CD4-positive, alpha-beta T cell (primary cell): ENCODE measurements at regions not wholly inside any gene's neighbourhood (a gene's known extent, or its start where the extent isn't known, plus 50 kb on each side); places are given as distances from the start of the nearest gene placed in this dataset.

ENCODE experiments used
- ATAC-seq: fragments of 200-7000 bp; cut with Tn5 transposase; one replicate; pipeline ENCODE4 v1.10.0; 2022; ENCODE audit warnings: mild to moderate bottlenecking; ENCODE audit not compliant: poor library complexity
- CTCF ChIA-PET: fragments of 350-600 bp; sonication (Branson Sonifier 250); formaldehyde crosslinking; loops from one replicate; lab custom pipeline; 2021; ENCODE audit warnings: antibody characterized with exemption, inconsistent platforms; lab: Charles Lee
- POLR2A ChIA-PET: fragments of 350-600 bp; sonication (Branson Sonifier 250); formaldehyde crosslinking; loops from one replicate; lab custom pipeline; 2021; ENCODE audit warnings: antibody characterized with exemption, inconsistent platforms; lab: Charles Lee
- DNase-seq, 14 experiments: peaks; one replicate each; pipeline ENCODE4 v3.0.0-alpha.2; 2013 to 2020; ENCODE audit warnings: mixed read lengths in 2 of 14
- H3K27ac ChIP-seq, 2 donors: one replicate each; pipeline versions ENCODE4 v1.5.1 to v1.7.0; 2013; ENCODE audit warnings: low read length in 2 of 2, low read depth in 1 of 2, mild to moderate bottlenecking in 1 of 2
- H3K27me3 ChIP-seq, 2 experiments: 1 replicate in 1 of 2; 2 replicates in 1 of 2; pipeline versions ENCODE4 v1.6.1 to v1.7.0; 2013; ENCODE audit warnings: low read length in 2 of 2, control low read depth in 1 of 2, mild to moderate bottlenecking in 1 of 2, moderate library complexity in 1 of 2; ENCODE audit not compliant: insufficient read depth in 2 of 2, control insufficient read depth in 1 of 2
- H3K36me3 ChIP-seq: one replicate; pipeline ENCODE4 v1.6.1; 2013; ENCODE audit warnings: low read length, control low read depth; ENCODE audit not compliant: insufficient read depth
- H3K4me1 ChIP-seq: one replicate; pipeline ENCODE4 v1.6.1; 2013; ENCODE audit warnings: low read length, control low read depth; ENCODE audit not compliant: insufficient read depth
- H3K4me3 ChIP-seq: one replicate; pipeline ENCODE4 v1.5.1; 2013; ENCODE audit warnings: mild to moderate bottlenecking, low read length, moderate library complexity
- H3K9me3 ChIP-seq, 2 experiments: 1 replicate in 1 of 2; 2 replicates in 1 of 2; pipeline versions ENCODE4 v1.6.1 to v1.7.0; 2013; ENCODE audit warnings: low read length in 2 of 2, mild to moderate bottlenecking in 2 of 2, control low read depth in 1 of 2, moderate library complexity in 1 of 2; ENCODE audit not compliant: control insufficient read depth in 1 of 2, insufficient read depth in 1 of 2
- H3K27ac Mint-ChIP-seq: one replicate; pipeline ENCODE4 v1.8.0; 2020; ENCODE audit warnings: mixed read lengths
- H3K27me3 Mint-ChIP-seq: one replicate; pipeline ENCODE4 v1.8.0; 2021; ENCODE audit warnings: mixed read lengths
- H3K36me3 Mint-ChIP-seq: one replicate; pipeline ENCODE4 v1.8.0; 2021; ENCODE audit warnings: low read depth, mixed read lengths
- H3K4me1 Mint-ChIP-seq: one replicate; pipeline ENCODE4 v1.8.0; 2021; ENCODE audit warnings: low read depth, mixed read lengths
- H3K4me3 Mint-ChIP-seq: one replicate; pipeline ENCODE4 v1.8.0; 2020; ENCODE audit warnings: mild to moderate bottlenecking, mixed read lengths
- H3K9me3 Mint-ChIP-seq: one replicate; pipeline ENCODE4 v1.8.0; 2020; ENCODE audit warnings: mixed read lengths
- intact Hi-C, 2 experiments: fragments of 100-400 bp; cut with DNase I in 1 of 2; cut with micrococcal nuclease in 1 of 2; formaldehyde crosslinking; loops; one replicate each; pipeline versions ENCODE4 v1.15.1 to v1.9.0; 2023 to 2025; cut with DNase I, micrococcal nuclease
- TF ChIP-seq, protein P1 (sequence below): fragments of 200-600 bp; IDR thresholded peaks from one replicate; pipeline ENCODE4 v1.8.0; 2022; ENCODE audit warnings: antibody characterized with exemption, mild to moderate bottlenecking

DNA sequence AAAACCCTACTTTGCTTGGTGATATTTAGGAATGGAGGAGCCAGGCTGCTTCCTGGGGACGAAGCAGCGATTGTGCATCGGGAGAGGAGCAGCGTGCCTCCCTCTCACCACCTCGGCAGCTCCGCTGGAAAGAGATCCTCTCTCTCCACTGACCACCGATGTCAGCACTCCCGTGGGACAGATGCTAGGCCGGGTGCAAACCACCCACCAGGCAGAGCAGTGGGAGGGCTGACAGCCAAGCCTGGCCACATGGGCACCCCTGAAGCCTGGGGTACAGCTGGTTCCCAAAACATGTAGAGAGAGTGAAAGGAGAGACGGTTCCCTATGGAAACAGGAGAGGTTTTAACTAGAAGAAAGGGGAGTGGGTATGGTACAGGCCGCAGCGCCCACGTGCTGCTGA, 220.0 kb downstream of the ANKRD60 start:
- intact Hi-C loops, result no loop called here
- CTCF ChIA-PET, result no interaction called here
- no peak for DNase-seq
- POLR2A ChIA-PET, result no interaction called here
- H3K4me1 ChIP-seq, result no peaks in the 10 kb centered on the region
- peaks cover 0 to 3% of the 10 kb centered on the region in 2 experiments for H3K27me3 ChIP-seq
- TF ChIP-seq, protein P1, sequence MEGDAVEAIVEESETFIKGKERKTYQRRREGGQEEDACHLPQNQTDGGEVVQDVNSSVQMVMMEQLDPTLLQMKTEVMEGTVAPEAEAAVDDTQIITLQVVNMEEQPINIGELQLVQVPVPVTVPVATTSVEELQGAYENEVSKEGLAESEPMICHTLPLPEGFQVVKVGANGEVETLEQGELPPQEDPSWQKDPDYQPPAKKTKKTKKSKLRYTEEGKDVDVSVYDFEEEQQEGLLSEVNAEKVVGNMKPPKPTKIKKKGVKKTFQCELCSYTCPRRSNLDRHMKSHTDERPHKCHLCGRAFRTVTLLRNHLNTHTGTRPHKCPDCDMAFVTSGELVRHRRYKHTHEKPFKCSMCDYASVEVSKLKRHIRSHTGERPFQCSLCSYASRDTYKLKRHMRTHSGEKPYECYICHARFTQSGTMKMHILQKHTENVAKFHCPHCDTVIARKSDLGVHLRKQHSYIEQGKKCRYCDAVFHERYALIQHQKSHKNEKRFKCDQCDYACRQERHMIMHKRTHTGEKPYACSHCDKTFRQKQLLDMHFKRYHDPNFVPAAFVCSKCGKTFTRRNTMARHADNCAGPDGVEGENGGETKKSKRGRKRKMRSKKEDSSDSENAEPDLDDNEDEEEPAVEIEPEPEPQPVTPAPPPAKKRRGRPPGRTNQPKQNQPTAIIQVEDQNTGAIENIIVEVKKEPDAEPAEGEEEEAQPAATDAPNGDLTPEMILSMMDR, result no peak
- Mint-ChIP-seq H3K27ac (no peak overlapping the region), H3K4me1 (no peaks in the 10 kb centered on the region), H3K9me3 (no peaks in the 10 kb centered on the region), H3K36me3 (no peaks in the 10 kb centered on the region), H3K27me3 (peaks cover 24% of the 10 kb centered on the region), H3K4me3 (no peak overlapping the region)
- peaks cover 0 to 3% of the 10 kb centered on the region in 2 experiments for H3K9me3 ChIP-seq
- H3K27ac ChIP-seq, result no peak overlapping the region
- no peak for ATAC-seq
- H3K36me3 ChIP-seq, result no peaks in the 10 kb centered on the region
- H3K4me3 ChIP-seq, result no peak overlapping the region

GRCh38 chr20:58007947-58008346, 220.5 kb downstream of the ANKRD60 start:
- intact Hi-C loops, result no loop called here
- Histone ChIP-seq H3K4me3 (no peak overlapping the region), H3K27ac (no peak overlapping the region), H3K9me3 (peaks cover 0 to 6% of the 10 kb centered on the region in 2 experiments), H3K4me1 (no peaks in the 10 kb centered on the region), H3K27me3 (peaks cover 0 to 3% of the 10 kb centered on the region in 2 experiments), H3K36me3 (no peaks in the 10 kb centered on the region)
- no peaks in the 10 kb centered on the region for H3K4me1 Mint-ChIP-seq
- H3K27ac Mint-ChIP-seq, result no peak overlapping the region
- no peak overlapping the region for H3K4me3 Mint-ChIP-seq
- TF ChIP-seq, protein P1, result no peak
- no peaks in the 10 kb centered on the region for H3K36me3 Mint-ChIP-seq
- H3K9me3 Mint-ChIP-seq, result no peaks in the 10 kb centered on the region
- ATAC-seq, result no peak
- POLR2A ChIA-PET, result no interaction called here
- no peak for DNase-seq
- H3K27me3 Mint-ChIP-seq, result peaks cover 24% of the 10 kb centered on the region
- CTCF ChIA-PET, result no interaction called here

GRCh38 chr20:58006346-58007316, 221.8 kb downstream of the ANKRD60 start:
- TF ChIP-seq, protein P1, result no peak
- H3K36me3 ChIP-seq, result no peaks in the 10 kb centered on the region
- no peaks in the 10 kb centered on the region for H3K4me1 ChIP-seq
- H3K4me3 ChIP-seq, result no peak overlapping the region
- H3K4me1 Mint-ChIP-seq, result no peaks in the 10 kb centered on the region
- peaks cover 0 to 3% of the 10 kb centered on the region in 2 experiments for H3K27me3 ChIP-seq
- no peaks in the 10 kb centered on the region for H3K9me3 Mint-ChIP-seq
- H3K9me3 ChIP-seq, result peaks cover 0 to 6% of the 10 kb centered on the region in 2 experiments
- H3K27ac ChIP-seq, result no peak overlapping the region
- ChIA-PET POLR2A (interaction anchor here (0.7 kb wide), 1 partner anchor 469 kb away, joined by 3 read pairs; no protein-coding TSS in a partner anchor), CTCF (no interaction called here)
- ATAC-seq (no peak), DNase-seq (no peak)
- no peak overlapping the region for H3K4me3 Mint-ChIP-seq
- no peak overlapping the region for H3K27ac Mint-ChIP-seq
- peaks cover 24% of the 10 kb centered on the region for H3K27me3 Mint-ChIP-seq
- H3K36me3 Mint-ChIP-seq, result no peaks in the 10 kb centered on the region
- intact Hi-C loops, result no loop called here
